H7 (cell line): ENCODE measurements at regions not wholly inside any gene's neighbourhood (a gene's known extent, or its start where the extent isn't known, plus 50 kb on each side); places are given as distances from the start of the nearest gene placed in this dataset.
A peak's percentile ranks its signal among the peaks of the same experiment; 100 is the strongest.
"Not testable (repeated sequence)": the region's sequence is repeated elsewhere in the genome, so short reads cannot be mapped to it uniquely, and the experiment has no call there.

ENCODE experiments used
- DNase-seq: peaks from one replicate; pipeline ENCODE4 v3.0.0; 2012
- H3K27me3 ChIP-seq: 2 replicates; pipeline ENCODE4 v1.6.0; 2011; ENCODE audit warnings: mild to moderate bottlenecking, low read length; ENCODE audit not compliant: control insufficient read depth, insufficient read depth
- H3K36me3 ChIP-seq: replicated peaks from 2 replicates; pipeline ENCODE4 v1.5.1; 2011; ENCODE audit warnings: low read length; ENCODE audit not compliant: control insufficient read depth, insufficient read depth
- H3K4me3 ChIP-seq: 2 replicates; pipeline ENCODE4 v1.5.1; 2011; ENCODE audit warnings: low read depth, mild to moderate bottlenecking, control low read depth, low read length, moderate library complexity; ENCODE audit not compliant: insufficient read depth

- H3K4me3 ChIP-seq, result no peak overlapping the region
- H3K27me3 ChIP-seq, result peaks cover 3% of the 10 kb centered on the region; the same call in 1 of the 2 replicates
- DNase-seq, result no peak
- H3K36me3 ChIP-seq, result no peaks in the 10 kb centered on the region
These were observed 207.7 kb upstream of the KAZN start for GRCh38 chr1:14390816-14391215.

- H3K36me3 ChIP-seq, result no peaks in the 10 kb centered on the region
These were observed 206.2 kb upstream of the KAZN start for GRCh38 chr1:14392161-14392858.

GRCh38 chr1:14392859-14393365, 205.6 kb upstream of the KAZN start:
- H3K4me3 ChIP-seq, result no peak overlapping the region
- peaks cover 3% of the 10 kb centered on the region; the same call in 1 of the 2 replicates for H3K27me3 ChIP-seq
- no peaks in the 10 kb centered on the region for H3K36me3 ChIP-seq
- DNase-seq, result no peak

More at GRCh38 chr1:14392161-14392858, 206.2 kb upstream of the KAZN start:
- peaks cover 3% of the 10 kb centered on the region; the same call in 1 of the 2 replicates for H3K27me3 ChIP-seq
- H3K4me3 ChIP-seq, result no peak overlapping the region
- DNase-seq, result no peak

GRCh38 chr1:14396100-14396499, 202.4 kb upstream of the KAZN start:
- Histone ChIP-seq H3K36me3 (no peaks in the 10 kb centered on the region), H3K27me3 (peaks cover 3% of the 10 kb centered on the region; the same call in 1 of the 2 replicates), H3K4me3 (no peak overlapping the region)
- no peak for DNase-seq

DNA sequence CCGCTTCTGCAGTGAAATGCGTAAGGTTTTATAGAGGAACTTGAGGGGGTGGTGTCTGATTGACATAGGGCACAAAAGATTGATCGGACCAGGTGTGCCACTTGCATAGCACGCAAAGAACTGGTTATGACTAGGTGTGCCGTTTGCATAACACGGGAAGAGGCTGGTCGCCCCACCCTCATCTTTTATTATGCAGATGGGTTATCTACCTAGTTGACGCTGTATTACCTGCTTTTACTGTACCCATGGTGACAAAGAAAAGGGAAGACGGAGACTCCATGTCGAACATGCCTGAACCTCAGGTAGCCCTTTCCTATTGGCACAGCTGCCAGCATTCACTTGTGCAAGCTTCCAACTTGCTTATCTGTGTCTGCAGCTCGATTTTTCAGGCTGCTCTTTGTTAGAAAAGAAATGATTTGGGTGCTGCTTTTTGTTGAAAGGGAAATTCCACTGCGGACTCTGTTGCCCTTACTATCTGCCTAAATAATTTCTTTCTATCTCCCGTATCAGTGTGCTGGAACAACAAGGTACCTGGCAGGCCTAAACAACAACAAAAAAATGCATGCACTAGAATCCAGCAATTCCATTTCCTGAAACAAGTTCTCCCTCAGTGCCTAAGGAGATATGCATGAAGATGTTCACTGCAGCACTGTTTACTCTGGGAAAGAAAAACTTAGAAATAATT, 194.4 kb upstream of the KAZN start:
- no peaks in the 10 kb centered on the region; the same call in 1 of the 2 replicates for H3K27me3 ChIP-seq
- no peaks in the 10 kb centered on the region for H3K36me3 ChIP-seq
- no peak overlapping the region for H3K4me3 ChIP-seq
- no peak for DNase-seq

GRCh38 chr1:14404862-14405301, 193.6 kb upstream of the KAZN start:
- H3K4me3 ChIP-seq, result no peak overlapping the region
- peak; percentile 43 for DNase-seq
- H3K27me3 ChIP-seq, result no peaks in the 10 kb centered on the region; the same call in 1 of the 2 replicates
- no peaks in the 10 kb centered on the region for H3K36me3 ChIP-seq

DNA sequence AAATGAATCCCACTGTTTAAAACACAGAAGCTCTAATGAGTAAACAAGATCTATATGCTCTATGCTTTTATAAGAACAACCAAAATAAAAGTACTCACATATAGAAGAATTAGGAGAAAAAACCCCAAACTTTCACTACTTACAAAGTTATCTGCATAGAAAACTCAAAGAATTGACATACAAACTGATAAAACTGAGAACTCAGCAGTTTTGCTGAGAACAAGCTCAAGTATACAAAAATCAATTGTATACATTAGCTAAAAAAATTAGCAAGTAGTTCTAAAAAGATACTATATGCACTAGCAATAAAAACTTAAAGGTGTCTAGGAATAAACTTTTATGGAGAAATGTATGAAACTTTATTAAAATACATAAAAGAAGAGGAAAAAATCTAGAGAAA, 186.2 kb upstream of the KAZN start:
- H3K4me3 ChIP-seq, result no peak overlapping the region
- no peaks in the 10 kb centered on the region for H3K36me3 ChIP-seq
- no peak for DNase-seq
- H3K27me3 ChIP-seq, result no peaks in the 10 kb centered on the region

DNA sequence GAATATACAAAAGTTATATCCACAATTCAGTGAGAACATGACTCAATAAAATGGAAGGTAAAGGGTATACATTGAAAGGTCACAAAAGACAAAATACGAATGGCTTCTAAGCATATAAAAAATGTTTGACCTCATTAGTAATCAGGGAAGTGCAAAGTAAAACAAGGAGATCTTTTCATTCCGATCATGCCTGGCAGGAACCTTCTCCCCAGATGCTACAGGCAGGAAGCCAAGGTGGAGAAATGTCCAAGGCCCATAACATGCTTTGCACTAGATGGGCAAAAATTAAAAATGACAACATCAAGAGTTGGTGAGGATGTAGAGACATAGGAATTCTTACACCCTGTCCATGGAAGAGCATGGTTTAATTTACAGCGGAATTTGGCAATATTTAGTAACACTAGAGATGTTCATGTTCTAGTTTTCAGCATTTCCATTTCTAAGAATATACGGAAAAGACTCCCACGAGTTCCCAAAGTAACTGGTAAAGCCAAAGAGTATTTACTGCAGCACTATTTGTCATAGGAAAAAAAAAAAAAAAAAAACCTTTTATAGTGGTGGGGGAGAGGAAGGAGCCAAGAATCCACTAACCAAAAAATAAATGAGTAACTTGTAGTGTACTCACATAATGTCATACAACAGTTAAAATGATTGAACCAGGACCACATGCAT, 184.5 kb upstream of the KAZN start:
- Histone ChIP-seq H3K4me3 (no peak overlapping the region), H3K27me3 (no peaks in the 10 kb centered on the region), H3K36me3 (no peaks in the 10 kb centered on the region)
- no peak for DNase-seq

- peak; percentile 84 for DNase-seq
- no peak overlapping the region for H3K4me3 ChIP-seq
- H3K27me3 ChIP-seq, result no peaks in the 10 kb centered on the region
- H3K36me3 ChIP-seq, result no peaks in the 10 kb centered on the region
These were observed 183.1 kb upstream of the KAZN start for GRCh38 chr1:14415396-14415795.

GRCh38 chr1:14419778-14420218, 178.7 kb upstream of the KAZN start:
- not testable (repeated sequence) for H3K36me3 ChIP-seq, DNase-seq, H3K4me3 ChIP-seq, H3K27me3 ChIP-seq

- no peaks in the 10 kb centered on the region for H3K36me3 ChIP-seq
- no peak overlapping the region for H3K4me3 ChIP-seq
- DNase-seq, result no peak
- H3K27me3 ChIP-seq, result no peaks in the 10 kb centered on the region; the same call in 1 of the 2 replicates
These were observed 177.8 kb upstream of the KAZN start for GRCh38 chr1:14420686-14421085.

- H3K27me3 ChIP-seq, result no peaks in the 10 kb centered on the region; the same call in 1 of the 2 replicates
- H3K4me3 ChIP-seq, result no peak overlapping the region
- DNase-seq, result no peak
- H3K36me3 ChIP-seq, result no peaks in the 10 kb centered on the region
These were observed 177.0 kb upstream of the KAZN start for GRCh38 chr1:14421295-14421976.

GRCh38 chr1:14421977-14422609, 176.4 kb upstream of the KAZN start:
- H3K4me3 ChIP-seq, result no peak overlapping the region
- H3K27me3 ChIP-seq, result no peaks in the 10 kb centered on the region; the same call in 1 of the 2 replicates
- no peak for DNase-seq
- no peaks in the 10 kb centered on the region for H3K36me3 ChIP-seq
